ENCODE measurements at regions not wholly inside any gene's neighbourhood (a gene's known extent, or its start where the extent isn't known, plus 50 kb on each side); places are given as distances from the start of the nearest gene placed in this dataset.

DNA sequence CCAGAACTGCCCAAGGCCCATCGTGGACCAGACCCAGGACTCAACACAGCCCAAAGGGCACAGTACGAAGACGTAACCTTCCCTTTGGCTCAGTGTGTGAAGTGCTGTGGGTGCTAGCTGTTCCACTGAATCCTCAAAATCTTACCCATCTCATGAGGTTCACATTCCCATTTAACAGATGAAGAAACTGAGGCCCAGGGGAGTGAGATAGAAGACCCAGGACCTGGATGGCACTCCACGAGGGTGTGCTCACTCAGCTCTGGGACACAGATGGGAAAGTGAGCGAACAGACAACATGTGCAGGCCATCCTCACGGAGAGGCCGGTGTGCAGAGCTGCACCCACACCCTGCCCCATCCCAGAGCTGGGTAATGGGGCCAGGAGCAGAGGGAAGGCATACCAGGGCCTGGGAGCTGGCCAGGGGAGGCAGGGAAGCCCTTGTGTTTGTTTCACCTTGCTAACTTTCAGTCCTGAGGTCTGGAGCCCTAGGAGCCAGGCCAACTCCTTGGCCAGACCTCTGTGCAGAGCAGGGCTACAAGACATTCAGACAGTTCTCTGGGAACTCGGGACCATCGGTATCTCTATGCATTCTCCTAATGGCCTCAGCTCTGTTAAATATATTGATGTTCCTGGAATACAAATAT is 100.3 kb upstream of the ZMIZ1 start:
- TF ChIP-seq, protein P1, sequence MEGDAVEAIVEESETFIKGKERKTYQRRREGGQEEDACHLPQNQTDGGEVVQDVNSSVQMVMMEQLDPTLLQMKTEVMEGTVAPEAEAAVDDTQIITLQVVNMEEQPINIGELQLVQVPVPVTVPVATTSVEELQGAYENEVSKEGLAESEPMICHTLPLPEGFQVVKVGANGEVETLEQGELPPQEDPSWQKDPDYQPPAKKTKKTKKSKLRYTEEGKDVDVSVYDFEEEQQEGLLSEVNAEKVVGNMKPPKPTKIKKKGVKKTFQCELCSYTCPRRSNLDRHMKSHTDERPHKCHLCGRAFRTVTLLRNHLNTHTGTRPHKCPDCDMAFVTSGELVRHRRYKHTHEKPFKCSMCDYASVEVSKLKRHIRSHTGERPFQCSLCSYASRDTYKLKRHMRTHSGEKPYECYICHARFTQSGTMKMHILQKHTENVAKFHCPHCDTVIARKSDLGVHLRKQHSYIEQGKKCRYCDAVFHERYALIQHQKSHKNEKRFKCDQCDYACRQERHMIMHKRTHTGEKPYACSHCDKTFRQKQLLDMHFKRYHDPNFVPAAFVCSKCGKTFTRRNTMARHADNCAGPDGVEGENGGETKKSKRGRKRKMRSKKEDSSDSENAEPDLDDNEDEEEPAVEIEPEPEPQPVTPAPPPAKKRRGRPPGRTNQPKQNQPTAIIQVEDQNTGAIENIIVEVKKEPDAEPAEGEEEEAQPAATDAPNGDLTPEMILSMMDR (IDR thresholded peaks at IDR 0.05): no peak
- ATAC-seq (no peak), DNase-seq (no peak)
- intact Hi-C loops (cut with DNase I): loop anchor here in 1 of 10 donors (10.0 kb wide), 1 partner anchor 226 kb away; no protein-coding TSS in a partner anchor
- peaks cover 20 to 38% (median 25%) of the 10 kb centered on the region in 9 donors for H3K4me1 ChIP-seq
- no peak overlapping the region for H3K4me3 ChIP-seq
- 90 to 95% methylated on average over 9 of the region's 9 CpGs for WGBS, 2 donors
- H3K36me3 ChIP-seq: no peaks in the 10 kb centered on the region
- no peaks in the 10 kb centered on the region for H3K9me3 ChIP-seq
- no peaks in the 10 kb centered on the region for H3K27me3 ChIP-seq
- no peak overlapping the region for H3K27ac ChIP-seq

DNA sequence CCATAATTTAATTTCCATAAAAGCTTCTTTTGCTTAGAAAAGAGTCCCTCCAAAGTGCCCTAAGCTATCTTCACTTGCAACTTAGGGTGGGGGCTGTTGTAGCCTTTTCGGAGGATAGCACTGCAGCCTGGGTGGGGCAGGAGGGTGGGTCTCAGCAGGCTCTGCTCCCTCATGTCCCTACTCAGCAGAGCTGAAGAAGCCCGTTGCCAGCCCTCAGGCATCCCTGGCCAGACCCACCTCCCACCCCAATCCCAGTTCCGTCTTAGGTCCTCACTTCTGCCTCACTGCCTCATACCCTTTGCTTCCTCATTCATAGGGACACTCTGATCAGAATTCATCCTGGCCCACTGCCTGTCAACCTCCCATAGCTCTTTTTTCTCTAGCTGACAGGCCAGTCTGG is 99.8 kb upstream of the ZMIZ1 start:
- WGBS, 2 donors: 83 to 89% methylated on average over 3 of the region's 3 CpGs
- DNase-seq: no peak
- TF ChIP-seq, protein P1 (IDR thresholded peaks at IDR 0.05): no peak
- no peak for ATAC-seq
- Histone ChIP-seq H3K27ac (no peak overlapping the region), H3K9me3 (no peaks in the 10 kb centered on the region), H3K27me3 (no peaks in the 10 kb centered on the region), H3K36me3 (no peaks in the 10 kb centered on the region), H3K4me3 (no peak overlapping the region), H3K4me1 (peaks cover 14 to 34% (median 24%) of the 10 kb centered on the region in 9 donors)
- intact Hi-C loops (cut with DNase I): loop anchor here in 1 of 10 donors (10.0 kb wide), 1 partner anchor 226 kb away; no protein-coding TSS in a partner anchor

DNA sequence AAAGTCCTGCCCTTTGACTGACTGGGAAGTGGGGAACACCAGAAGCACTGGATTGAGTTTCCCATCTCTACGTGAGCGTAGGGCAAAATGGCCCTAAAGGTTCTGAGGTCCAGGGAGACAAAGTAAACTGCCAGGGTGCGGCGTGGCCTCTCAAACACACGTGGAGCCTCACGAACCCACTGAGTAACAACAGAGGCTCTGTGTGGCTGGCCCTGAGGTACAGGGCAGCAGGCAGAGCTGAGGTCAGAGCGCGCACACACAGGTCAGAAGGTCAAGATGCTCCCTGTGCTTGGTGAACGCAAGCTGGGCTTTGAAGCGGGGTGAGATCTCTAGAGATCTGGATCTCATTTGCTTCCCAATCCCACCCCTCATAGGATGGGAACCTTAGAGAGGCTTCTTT is 99.0 kb upstream of the ZMIZ1 start:
- Histone ChIP-seq H3K9me3 (no peaks in the 10 kb centered on the region), H3K27ac (no peak overlapping the region), H3K4me1 (peaks cover 12 to 35% (median 29%) of the 10 kb centered on the region in 9 donors), H3K36me3 (no peaks in the 10 kb centered on the region), H3K4me3 (no peak overlapping the region), H3K27me3 (no peaks in the 10 kb centered on the region)
- WGBS, 2 donors: 95 to 98% methylated on average over 10 of the region's 10 CpGs
- intact Hi-C loops (cut with DNase I): loop anchor here in 8 of 10 donors (5.0 to 10.0 kb wide), 6 partner anchors 95 to 228 kb away; partner anchors contain the start of gene ZMIZ1 (in 4 of the 8)
- TF ChIP-seq, protein P1 (IDR thresholded peaks at IDR 0.05): no peak
- no peak for ATAC-seq
- no peak for DNase-seq

DNA sequence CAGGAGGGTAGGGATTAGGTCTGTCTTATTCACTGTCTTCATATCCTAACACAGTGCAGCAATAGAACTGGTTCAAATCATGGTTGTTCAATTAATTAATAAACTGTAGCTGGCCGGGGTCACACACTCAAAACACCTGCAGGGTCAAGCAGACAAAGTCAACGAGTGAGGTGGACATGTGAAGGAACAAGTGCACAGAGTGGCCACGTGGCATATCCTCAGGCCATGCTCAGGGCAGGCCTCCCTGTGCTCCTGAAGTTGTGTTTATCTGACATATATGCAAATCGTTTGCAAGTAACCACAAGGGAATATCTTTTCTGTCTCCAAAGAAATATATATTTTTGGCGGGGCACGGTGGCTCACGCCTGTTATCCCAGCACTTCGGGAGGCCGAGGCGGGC is 98.5 kb upstream of the ZMIZ1 start:
- intact Hi-C loops (cut with DNase I): loop anchor here in 8 of 10 donors (5.0 to 10.0 kb wide), 6 partner anchors 95 to 227 kb away; partner anchors contain the start of gene ZMIZ1 (in 4 of the 8)
- Histone ChIP-seq H3K4me3 (no peak overlapping the region), H3K27ac (no peak overlapping the region), H3K9me3 (no peaks in the 10 kb centered on the region), H3K36me3 (no peaks in the 10 kb centered on the region), H3K4me1 (peaks cover 12 to 35% (median 29%) of the 10 kb centered on the region in 9 donors), H3K27me3 (no peaks in the 10 kb centered on the region)
- 96% methylated on average over 10 of the region's 10 CpGs for WGBS, 2 donors
- TF ChIP-seq, protein P1 (IDR thresholded peaks at IDR 0.05): no peak
- DNase-seq (no peak), ATAC-seq (no peak)
